PC-3 (cell line): ENCODE measurements at regions not wholly inside any gene's neighbourhood (a gene's known extent, or its start where the extent isn't known, plus 50 kb on each side); places are given as distances from the start of the nearest gene placed in this dataset.

ENCODE experiments used
- CTCF ChIP-seq: fragments of 300-600 bp; sonication (generic); conservative IDR thresholded peaks from 2 replicates; pipeline ENCODE4 v1.5.1; 2017; ENCODE audit warnings: antibody characterized with exemption, low read depth, mild to moderate bottlenecking, low read length
- EZH2 ChIP-seq: fragments of 300-600 bp; sonication (generic); IDR thresholded peaks from one replicate; pipeline ENCODE4 v1.6.1; 2017; ENCODE audit warnings: antibody characterized with exemption, mild to moderate bottlenecking, low read length; ENCODE audit not compliant: unreplicated experiment
- EZH2phosphoT487 ChIP-seq: fragments of 300-600 bp; sonication (generic); IDR thresholded peaks from 2 replicates; pipeline ENCODE4 v1.6.1; 2018; ENCODE audit warnings: mild to moderate bottlenecking, antibody characterized with exemption, low read length, borderline replicate concordance

- TF ChIP-seq EZH2 (no peak), CTCF (no peak), EZH2phosphoT487 (no peak)
Observed at GRCh38 chr11:26878959-26879581, 114.8 kb upstream of the FIBIN start.
